Neuronal stem cell (in vitro differentiated cells): ENCODE measurements at regions not wholly inside any gene's neighbourhood (a gene's known extent, or its start where the extent isn't known, plus 50 kb on each side); places are given as distances from the start of the nearest gene placed in this dataset.
A peak's percentile ranks its signal among the peaks of the same experiment; 100 is the strongest.

Experiments
- DNase-seq: peaks from one replicate; pipeline ENCODE4 v3.0.0-alpha.2; 2013; ENCODE audit warnings: low spot score
- H2AFZ ChIP-seq: one replicate; pipeline ENCODE4 v1.6.1; 2013; ENCODE audit warnings: mild to moderate bottlenecking, low read length, inconsistent platforms
- H2AK5ac ChIP-seq: 2 replicates; pipeline ENCODE4 v1.6.1; 2013; ENCODE audit warnings: low read depth, mild to moderate bottlenecking, inconsistent platforms, low read length, moderate library complexity, mixed read lengths
- H2BK120ac ChIP-seq: 2 replicates; pipeline ENCODE4 v1.6.1; 2013; ENCODE audit warnings: low read depth, mild to moderate bottlenecking, inconsistent platforms, low read length, moderate library complexity, mixed read lengths
- H2BK12ac ChIP-seq: one replicate; pipeline ENCODE4 v1.6.1; 2013; ENCODE audit warnings: low read length, inconsistent platforms
- H2BK15ac ChIP-seq: 2 replicates; pipeline ENCODE4 v1.6.1; 2013; ENCODE audit warnings: mild to moderate bottlenecking, low read length, inconsistent platforms, mixed read lengths
- H2BK5ac ChIP-seq: one replicate; pipeline ENCODE4 v1.6.1; 2013; ENCODE audit warnings: inconsistent platforms, mild to moderate bottlenecking, low read length, moderate library complexity
- H3K14ac ChIP-seq: one replicate; pipeline ENCODE4 v1.6.1; 2013; ENCODE audit warnings: low read length, inconsistent platforms
- H3K18ac ChIP-seq: 2 replicates; pipeline ENCODE4 v1.6.1; 2013; ENCODE audit warnings: low read length, inconsistent platforms
- H3K23ac ChIP-seq: 2 replicates; pipeline ENCODE4 v1.6.1; 2013; ENCODE audit warnings: low read depth, mild to moderate bottlenecking, mixed read lengths, low read length, inconsistent platforms; ENCODE audit not compliant: poor library complexity
- H3K27ac ChIP-seq: replicated peaks from 3 replicates; pipeline ENCODE4 v1.5.1; 2013; ENCODE audit warnings: low read length, inconsistent platforms
- H3K27me3 ChIP-seq, 3 experiments: 2 replicates each; pipeline ENCODE4 v1.6.1; 2013; ENCODE audit warnings: low read length in 3 of 3, mild to moderate bottlenecking in 2 of 3, inconsistent platforms in 1 of 3, low read depth in 1 of 3, mixed read lengths in 1 of 3, moderate library complexity in 1 of 3; ENCODE audit not compliant: control insufficient read depth in 3 of 3, insufficient read depth in 3 of 3
- H3K36me3 ChIP-seq, 2 donors: replicated peaks in 1 of 2; 2 replicates each; pipeline ENCODE4 v1.6.1; 2013; ENCODE audit warnings: low read length in 2 of 2; ENCODE audit not compliant: control insufficient read depth in 2 of 2, insufficient read depth in 2 of 2
- H3K4ac ChIP-seq: 2 replicates; pipeline ENCODE4 v1.6.1; 2013; ENCODE audit warnings: inconsistent platforms, mild to moderate bottlenecking, low read length, moderate library complexity
- H3K4me1 ChIP-seq, 2 donors: 1 replicate in 1 of 2; 2 replicates in 1 of 2; pipeline ENCODE4 v1.6.1; 2013; ENCODE audit warnings: low read length in 2 of 2, low read depth in 1 of 2; ENCODE audit not compliant: control insufficient read depth in 2 of 2, insufficient read depth in 1 of 2
- H3K4me2 ChIP-seq: one replicate; pipeline ENCODE4 v1.6.1; 2013; ENCODE audit warnings: mild to moderate bottlenecking, low read length, inconsistent platforms; ENCODE audit not compliant: insufficient read depth, poor library complexity, severe bottlenecking
- H3K4me3 ChIP-seq, 2 donors: 2 replicates each; pipeline ENCODE4 v1.5.1; 2013; ENCODE audit warnings: low read length in 2 of 2, mild to moderate bottlenecking in 2 of 2, inconsistent platforms in 1 of 2, moderate library complexity in 1 of 2
- H3K79me1 ChIP-seq: one replicate; pipeline ENCODE4 v1.6.1; 2013; ENCODE audit warnings: low read depth, mild to moderate bottlenecking, inconsistent platforms, low read length, moderate library complexity
- H3K9ac ChIP-seq: one replicate; pipeline ENCODE4 v1.6.1; 2013; ENCODE audit warnings: mild to moderate bottlenecking, low read depth, low read length, inconsistent platforms; ENCODE audit not compliant: poor library complexity
- H3K9me3 ChIP-seq, 2 donors: replicated peaks in 1 of 2; 2 replicates each; pipeline versions ENCODE3 to v1.6.1; 2013; ENCODE audit warnings: low read length in 2 of 2, mild to moderate bottlenecking in 2 of 2, inconsistent platforms in 1 of 2, low read depth in 1 of 2, mixed read lengths in 1 of 2, moderate library complexity in 1 of 2; ENCODE audit not compliant: control insufficient read depth in 2 of 2, insufficient read depth in 1 of 2
- H4K8ac ChIP-seq: one replicate; pipeline ENCODE4 v1.6.1; 2013; ENCODE audit warnings: low read depth, mild to moderate bottlenecking, inconsistent platforms, low read length, moderate library complexity
- H4K91ac ChIP-seq: one replicate; pipeline ENCODE4 v1.6.1; 2013; ENCODE audit warnings: low read length, low read depth, mild to moderate bottlenecking, inconsistent platforms; ENCODE audit not compliant: poor library complexity
- WGBS, 2 donors: extraction: QIAGEN DNeasy Blood & Tissue Kit; methylation state at CpG; one replicate each; pipeline ENCODE4 v1.1.7; 2013; ENCODE audit warnings: missing lambda C conversion rate in 2 of 2, mixed read lengths in 1 of 2; ENCODE audit not compliant: insufficient read length in 2 of 2, insufficient replicate concordance in 1 of 2; ENCODE audit errors: extremely low coverage in 2 of 2; 5-methylcytosine and 5-hydroxymethylcytosine counted together

DNA sequence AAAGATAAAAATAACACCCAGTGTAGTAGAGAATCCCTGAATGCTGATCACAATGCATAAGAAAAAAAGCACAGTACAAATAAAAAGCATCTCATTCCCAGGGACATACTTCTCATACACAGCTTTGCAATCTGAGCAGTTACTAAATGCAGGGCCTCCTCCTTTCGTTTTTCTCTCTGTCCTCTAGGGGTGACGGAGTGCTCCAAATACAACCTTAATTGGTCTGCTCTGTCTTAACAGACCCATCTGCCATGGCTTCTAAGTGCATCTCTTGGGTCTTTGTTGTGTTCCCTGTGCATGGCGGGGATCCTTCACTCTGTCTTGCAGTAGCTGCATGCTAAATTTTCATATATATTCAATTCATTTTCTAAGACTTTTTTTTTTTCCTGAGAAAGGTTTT lies 1114.2 kb upstream of the RAG2 start:
- DNase-seq: peak; percentile 14
- Histone ChIP-seq H2AFZ (no peak overlapping the region), H3K14ac (no peak overlapping the region), H3K9ac (no peak overlapping the region), H3K4me2 (no peak overlapping the region), H2BK15ac (no peak overlapping the region), H3K4me3 (no peak overlapping the region), H4K91ac (no peak overlapping the region), H2AK5ac (no peak overlapping the region), H3K9me3 (no peaks in the 10 kb centered on the region), H3K27me3 (no peaks in the 10 kb centered on the region), H2BK12ac (no peak overlapping the region), H3K4ac (no peak overlapping the region), H3K23ac (no peak overlapping the region), H3K79me1 (no peaks in the 10 kb centered on the region), H3K4me1 (no peaks in the 10 kb centered on the region), H3K18ac (no peak overlapping the region), H3K27ac (no peak overlapping the region), H2BK120ac (no peak overlapping the region), H3K36me3 (no peaks in the 10 kb centered on the region), H2BK5ac (no peak overlapping the region), H4K8ac (no peak overlapping the region)
- whole genome bisulfite sequencing, 2 donors: no CpG with 5 or more reads among the region's 3 CpGs

DNA sequence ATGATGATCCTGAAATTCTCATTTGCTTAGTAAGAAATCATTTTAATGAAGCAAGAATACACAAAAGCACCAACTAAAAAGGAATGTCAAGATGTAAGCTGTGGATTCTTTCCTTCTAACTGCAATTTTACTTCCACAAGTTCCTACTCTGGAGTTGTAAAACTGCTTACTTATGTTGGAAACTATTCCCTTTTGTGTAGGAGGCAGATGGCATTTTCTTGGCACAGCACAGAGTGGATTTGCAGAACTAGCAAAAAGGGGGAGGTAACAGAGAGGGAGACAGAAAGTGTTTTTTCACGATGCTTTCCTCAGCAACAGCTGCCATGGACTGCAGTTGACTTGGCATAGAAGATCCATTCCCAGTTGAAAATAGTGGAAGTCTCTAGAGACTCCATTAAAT lies 1112.0 kb upstream of the RAG2 start:
- Histone ChIP-seq H3K27ac (no peak overlapping the region), H3K9ac (no peak overlapping the region), H2AK5ac (no peak overlapping the region), H3K4ac (no peak overlapping the region), H3K9me3 (no peaks in the 10 kb centered on the region), H3K4me1 (no peaks in the 10 kb centered on the region), H3K79me1 (no peaks in the 10 kb centered on the region), H4K91ac (no peak overlapping the region), H2BK120ac (no peak overlapping the region), H3K14ac (no peak overlapping the region), H2AFZ (no peak overlapping the region), H3K4me3 (no peak overlapping the region), H3K27me3 (no peaks in the 10 kb centered on the region), H3K4me2 (no peak overlapping the region), H4K8ac (no peak overlapping the region), H2BK12ac (no peak overlapping the region), H3K36me3 (no peaks in the 10 kb centered on the region), H3K18ac (no peak overlapping the region), H2BK15ac (no peak overlapping the region), H2BK5ac (no peak overlapping the region), H3K23ac (no peak overlapping the region)
- DNase-seq: no peak
- no CpG with 5 or more reads among the region's 1 CpG for WGBS, 2 donors

DNA sequence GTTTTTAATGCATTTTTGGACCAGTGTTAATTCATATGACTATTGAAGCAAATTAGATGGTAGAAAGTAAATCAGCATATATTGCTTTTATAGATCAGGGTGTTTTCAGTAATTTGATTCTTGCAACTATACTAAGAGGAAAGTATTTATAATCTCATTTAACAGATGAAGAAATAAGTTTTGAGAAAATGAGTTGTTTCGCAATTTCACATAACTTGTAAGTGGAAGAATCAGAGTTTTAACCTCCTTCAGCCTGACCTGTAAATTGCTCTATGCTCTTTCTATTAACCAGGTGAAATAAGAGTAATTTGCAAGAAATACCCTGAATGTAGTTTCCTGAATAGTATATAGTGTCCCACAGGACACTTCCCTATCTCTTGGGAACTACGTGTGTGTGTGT lies 1106.8 kb upstream of the RAG2 start:
- DNase-seq: no peak

DNA sequence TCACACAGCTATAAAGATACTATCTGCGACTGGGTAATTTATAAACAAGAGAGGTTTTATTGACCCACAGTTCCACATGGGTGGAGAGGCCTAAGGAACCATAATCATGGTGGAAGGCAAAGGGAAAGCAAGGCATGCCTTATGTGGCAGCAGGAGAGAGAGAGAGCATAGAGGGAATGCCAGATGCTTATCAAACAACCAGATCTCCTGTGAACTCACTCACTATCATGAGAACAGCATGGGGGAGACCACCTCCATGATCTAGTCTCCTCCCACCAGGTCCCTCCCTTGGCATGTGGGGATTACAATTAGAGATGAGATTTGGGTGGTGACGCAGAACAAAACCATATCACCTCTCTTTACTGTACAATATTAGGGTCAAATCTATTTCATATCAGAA lies 1101.6 kb upstream of the RAG2 start:
- Histone ChIP-seq H3K18ac (no peak overlapping the region), H4K8ac (no peak overlapping the region), H3K79me1 (no peaks in the 10 kb centered on the region), H3K4me3 (no peak overlapping the region), H2AFZ (no peak overlapping the region), H2BK15ac (no peak overlapping the region), H3K27me3 (no peaks in the 10 kb centered on the region), H3K9me3 (peaks cover 0 to 2% of the 10 kb centered on the region in 2 donors), H3K27ac (no peak overlapping the region), H3K36me3 (no peaks in the 10 kb centered on the region), H4K91ac (no peak overlapping the region), H3K14ac (no peak overlapping the region), H3K4ac (no peak overlapping the region), H3K23ac (no peak overlapping the region), H3K4me2 (no peak overlapping the region), H3K4me1 (no peaks in the 10 kb centered on the region), H2BK12ac (no peak overlapping the region), H2AK5ac (no peak overlapping the region), H2BK120ac (no peak overlapping the region), H2BK5ac (no peak overlapping the region), H3K9ac (no peak overlapping the region)
- WGBS, 2 donors: no CpG with 5 or more reads among the region's 2 CpGs
- no peak for DNase-seq

More for the DNA sequence above, 1106.8 kb upstream of the RAG2 start:
- Histone ChIP-seq H3K4me3 (no peak overlapping the region), H2AFZ (no peak overlapping the region), H3K36me3 (no peaks in the 10 kb centered on the region), H3K18ac (no peak overlapping the region), H2BK12ac (no peak overlapping the region), H3K27me3 (no peaks in the 10 kb centered on the region), H3K79me1 (no peaks in the 10 kb centered on the region), H3K4ac (no peak overlapping the region), H2BK120ac (no peak overlapping the region), H2BK15ac (no peak overlapping the region), H4K91ac (no peak overlapping the region), H2BK5ac (no peak overlapping the region), H3K27ac (no peak overlapping the region), H3K9ac (no peak overlapping the region), H3K9me3 (no peaks in the 10 kb centered on the region), H4K8ac (no peak overlapping the region), H3K4me1 (no peaks in the 10 kb centered on the region), H2AK5ac (no peak overlapping the region), H3K4me2 (no peak overlapping the region), H3K23ac (no peak overlapping the region), H3K14ac (no peak overlapping the region)
- no CpG with 5 or more reads among the region's 2 CpGs for WGBS, 2 donors
